ENCODE measurements at regions not wholly inside any gene's neighbourhood (a gene's known extent, or its start where the extent isn't known, plus 50 kb on each side); places are given as distances from the start of the nearest gene placed in this dataset.

DNA sequence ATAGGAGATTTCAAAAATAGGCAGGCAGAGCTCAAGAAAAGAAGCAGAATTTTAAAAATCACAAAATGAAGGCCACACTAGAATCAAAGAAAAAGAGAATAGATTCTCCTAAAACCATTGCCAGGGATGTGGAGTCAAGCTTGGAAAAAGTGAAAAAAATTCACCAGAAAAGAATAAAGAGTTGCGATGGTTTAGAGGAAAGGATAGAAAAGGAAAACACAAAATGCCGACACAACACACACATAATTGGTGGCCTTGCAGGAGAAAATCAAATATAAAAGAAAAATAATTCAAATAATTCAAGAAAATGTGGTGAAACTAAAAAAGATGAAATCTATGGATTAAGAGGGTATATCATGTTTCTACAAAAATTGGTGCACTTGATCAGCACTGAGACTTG is 181.6 kb upstream of the C14orf180 start:
- TF ChIP-seq POLR2A (IDR thresholded peaks at IDR 0.05): no peak
- TF ChIP-seq, protein P1, sequence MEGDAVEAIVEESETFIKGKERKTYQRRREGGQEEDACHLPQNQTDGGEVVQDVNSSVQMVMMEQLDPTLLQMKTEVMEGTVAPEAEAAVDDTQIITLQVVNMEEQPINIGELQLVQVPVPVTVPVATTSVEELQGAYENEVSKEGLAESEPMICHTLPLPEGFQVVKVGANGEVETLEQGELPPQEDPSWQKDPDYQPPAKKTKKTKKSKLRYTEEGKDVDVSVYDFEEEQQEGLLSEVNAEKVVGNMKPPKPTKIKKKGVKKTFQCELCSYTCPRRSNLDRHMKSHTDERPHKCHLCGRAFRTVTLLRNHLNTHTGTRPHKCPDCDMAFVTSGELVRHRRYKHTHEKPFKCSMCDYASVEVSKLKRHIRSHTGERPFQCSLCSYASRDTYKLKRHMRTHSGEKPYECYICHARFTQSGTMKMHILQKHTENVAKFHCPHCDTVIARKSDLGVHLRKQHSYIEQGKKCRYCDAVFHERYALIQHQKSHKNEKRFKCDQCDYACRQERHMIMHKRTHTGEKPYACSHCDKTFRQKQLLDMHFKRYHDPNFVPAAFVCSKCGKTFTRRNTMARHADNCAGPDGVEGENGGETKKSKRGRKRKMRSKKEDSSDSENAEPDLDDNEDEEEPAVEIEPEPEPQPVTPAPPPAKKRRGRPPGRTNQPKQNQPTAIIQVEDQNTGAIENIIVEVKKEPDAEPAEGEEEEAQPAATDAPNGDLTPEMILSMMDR (IDR thresholded peaks at IDR 0.05): no peak
